Upper lobe of left lung (tissue), 6 donors: ENCODE measurements at regions not wholly inside any gene's neighbourhood (a gene's known extent, or its start where the extent isn't known, plus 50 kb on each side); places are given as distances from the start of the nearest gene placed in this dataset.

Experiments used
- ATAC-seq, 2 donors: fragments of 200-7000 bp; cut with Tn5 transposase; one replicate each; pipeline ENCODE4 v1.9.1; 2022; ENCODE audit warnings: mild to moderate bottlenecking in 2 of 2, moderate library complexity in 2 of 2; ENCODE audit not compliant: low FRiP score in 2 of 2
- DNase-seq, 2 donors: peaks; one replicate each; pipeline ENCODE4 v3.0.0-alpha.2; 2019 to 2020
- H3K27ac ChIP-seq, 4 donors: fragments of 200-600 bp; sonication (generic); one replicate each; pipeline ENCODE4 v1.5.1; 2016 to 2019
- H3K27me3 ChIP-seq, 4 donors: fragments of 200-600 bp; sonication (generic); one replicate each; pipeline ENCODE4 v1.5.1; 2017 to 2019
- H3K36me3 ChIP-seq, 4 donors: fragments of 200-600 bp; sonication (generic); one replicate each; pipeline ENCODE4 v1.5.1; 2016 to 2019
- H3K4me1 ChIP-seq, 4 donors: fragments of 200-600 bp; sonication (generic); one replicate each; pipeline ENCODE4 v1.5.1; 2018 to 2019
- H3K4me3 ChIP-seq, 4 donors: fragments of 200-600 bp; sonication (generic); one replicate each; pipeline ENCODE4 v1.5.1; 2017 to 2019; ENCODE audit warnings: mild to moderate bottlenecking in 2 of 4, moderate library complexity in 1 of 4
- H3K9me3 ChIP-seq, 4 donors: fragments of 200-600 bp; sonication (generic); one replicate each; pipeline ENCODE4 v1.5.1; 2018 to 2019
- EP300 ChIP-seq, 4 donors: sonication (generic); formaldehyde crosslinking; IDR thresholded peaks; one replicate each; pipeline ENCODE4 v1.5.1; 2017; ENCODE audit warnings: antibody characterized with exemption in 4 of 4, control low read depth in 2 of 4
- POLR2A ChIP-seq, 4 donors: fragments of 450-650 bp; IDR thresholded peaks; one replicate each; pipeline ENCODE4 v1.5.1; 2016 to 2017; ENCODE audit warnings: antibody characterized with exemption in 4 of 4, mild to moderate bottlenecking in 2 of 4
- POLR2AphosphoS5 ChIP-seq, 2 donors: sonication (generic); formaldehyde crosslinking; IDR thresholded peaks; one replicate each; pipeline ENCODE4 v1.5.1; 2017; ENCODE audit warnings: antibody characterized with exemption in 2 of 2
- WGBS, 2 donors: methylation state at CpG; one replicate each; pipeline ENCODE4 v1.1.5; 2017 to 2018; 5-methylcytosine and 5-hydroxymethylcytosine counted together
- TF ChIP-seq, protein P1 (sequence below), 6 experiments: fragments of 450-650 bp in 4 of 6; fragments of 200-600 bp in 2 of 6; sonication (generic) in 2 of 6; IDR thresholded peaks; one replicate each; pipeline ENCODE4 v1.5.1; 2016 to 2019; ENCODE audit warnings: antibody characterized with exemption in 6 of 6
- donor health status: DM: no; HTN: no; CAD: no; lungs with moderate emphysema.
- donor health status: DM: no; HTN: yes; CAD: no; lungs with severe emphysema.

DNA sequence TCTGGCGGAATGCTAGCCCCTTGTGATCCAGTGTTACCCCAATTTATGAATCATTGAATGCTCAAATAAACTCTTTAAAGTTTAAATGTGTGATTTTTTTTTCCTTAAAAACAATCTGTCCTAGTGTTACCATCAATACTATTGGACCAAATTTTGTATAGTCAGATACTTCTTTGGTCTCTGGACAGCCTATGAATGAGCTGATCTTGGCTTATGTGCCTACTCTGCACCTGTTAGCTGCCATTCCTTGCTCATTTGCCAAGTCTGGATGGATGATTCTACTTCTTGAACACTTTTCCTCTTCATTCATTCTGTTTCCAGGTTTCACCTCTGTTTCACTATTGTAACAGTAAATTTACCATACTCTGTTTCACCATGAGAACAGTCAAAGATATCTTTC, 226.5 kb upstream of the ZBED5 start:
- 79 to 89% methylated on average over 1 of the region's 1 CpG for WGBS, 2 donors

GRCh38 chr11:11083441-11083840, 225.6 kb upstream of the ZBED5 start:
- no peaks in the 10 kb centered on the region for H3K9me3 ChIP-seq
- TF ChIP-seq, protein P1, sequence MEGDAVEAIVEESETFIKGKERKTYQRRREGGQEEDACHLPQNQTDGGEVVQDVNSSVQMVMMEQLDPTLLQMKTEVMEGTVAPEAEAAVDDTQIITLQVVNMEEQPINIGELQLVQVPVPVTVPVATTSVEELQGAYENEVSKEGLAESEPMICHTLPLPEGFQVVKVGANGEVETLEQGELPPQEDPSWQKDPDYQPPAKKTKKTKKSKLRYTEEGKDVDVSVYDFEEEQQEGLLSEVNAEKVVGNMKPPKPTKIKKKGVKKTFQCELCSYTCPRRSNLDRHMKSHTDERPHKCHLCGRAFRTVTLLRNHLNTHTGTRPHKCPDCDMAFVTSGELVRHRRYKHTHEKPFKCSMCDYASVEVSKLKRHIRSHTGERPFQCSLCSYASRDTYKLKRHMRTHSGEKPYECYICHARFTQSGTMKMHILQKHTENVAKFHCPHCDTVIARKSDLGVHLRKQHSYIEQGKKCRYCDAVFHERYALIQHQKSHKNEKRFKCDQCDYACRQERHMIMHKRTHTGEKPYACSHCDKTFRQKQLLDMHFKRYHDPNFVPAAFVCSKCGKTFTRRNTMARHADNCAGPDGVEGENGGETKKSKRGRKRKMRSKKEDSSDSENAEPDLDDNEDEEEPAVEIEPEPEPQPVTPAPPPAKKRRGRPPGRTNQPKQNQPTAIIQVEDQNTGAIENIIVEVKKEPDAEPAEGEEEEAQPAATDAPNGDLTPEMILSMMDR (IDR thresholded peaks at IDR 0.05) = no peak
- TF ChIP-seq POLR2A (IDR thresholded peaks at IDR 0.05) (no peak), EP300 (IDR thresholded peaks at IDR 0.05) (no peak), POLR2AphosphoS5 (IDR thresholded peaks at IDR 0.05) (no peak)
- 91 to 93% methylated on average over 2 of the region's 2 CpGs for WGBS, 2 donors
- H3K4me3 ChIP-seq = no peak overlapping the region
- DNase-seq (no peak), ATAC-seq (no peak)
- H3K4me1 ChIP-seq = no peaks in the 10 kb centered on the region
- no peak overlapping the region for H3K27ac ChIP-seq
- H3K27me3 ChIP-seq = no peaks in the 10 kb centered on the region
- no peaks in the 10 kb centered on the region for H3K36me3 ChIP-seq

More for the DNA sequence above, 226.5 kb upstream of the ZBED5 start:
- no peak for DNase-seq
- TF ChIP-seq, protein P1 (IDR thresholded peaks at IDR 0.05) = no peak
- TF ChIP-seq POLR2A (IDR thresholded peaks at IDR 0.05) (no peak), EP300 (IDR thresholded peaks at IDR 0.05) (no peak), POLR2AphosphoS5 (IDR thresholded peaks at IDR 0.05) (no peak)
- no peaks in the 10 kb centered on the region for H3K36me3 ChIP-seq
- H3K9me3 ChIP-seq = no peaks in the 10 kb centered on the region
- ATAC-seq = no peak
- no peaks in the 10 kb centered on the region for H3K4me1 ChIP-seq
- H3K4me3 ChIP-seq = no peak overlapping the region
- no peak overlapping the region for H3K27ac ChIP-seq
- no peaks in the 10 kb centered on the region for H3K27me3 ChIP-seq

GRCh38 chr11:11082646-11083045, 224.8 kb upstream of the ZBED5 start:
- no peaks in the 10 kb centered on the region for H3K27me3 ChIP-seq
- TF ChIP-seq, protein P1 (IDR thresholded peaks at IDR 0.05) = no peak
- TF ChIP-seq EP300 (IDR thresholded peaks at IDR 0.05) (no peak), POLR2AphosphoS5 (IDR thresholded peaks at IDR 0.05) (no peak), POLR2A (IDR thresholded peaks at IDR 0.05) (no peak)
- H3K9me3 ChIP-seq = no peaks in the 10 kb centered on the region
- no peak overlapping the region for H3K27ac ChIP-seq
- DNase-seq (no peak), ATAC-seq (no peak)
- H3K4me3 ChIP-seq = no peak overlapping the region
- H3K4me1 ChIP-seq = no peaks in the 10 kb centered on the region
- no peaks in the 10 kb centered on the region for H3K36me3 ChIP-seq

DNA sequence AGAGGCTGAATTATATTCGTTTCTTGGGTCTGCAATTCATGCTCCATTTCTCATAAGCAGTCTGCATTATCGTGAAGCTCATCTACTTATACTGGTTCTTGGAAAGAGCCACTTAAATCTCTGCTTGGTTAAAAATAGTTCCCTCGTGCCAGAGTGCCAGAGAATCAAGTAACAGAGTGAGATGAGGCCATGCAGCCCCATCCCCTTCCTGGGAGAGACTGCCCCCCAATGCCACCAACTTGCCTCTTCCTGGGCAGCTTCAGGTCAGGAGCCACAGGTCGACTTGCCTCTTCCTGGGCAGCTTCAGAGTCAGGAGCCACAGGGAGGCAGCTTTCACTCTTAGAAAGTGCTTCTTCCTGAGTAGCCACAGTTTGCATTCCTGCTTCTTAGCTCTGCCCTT, 223.9 kb upstream of the ZBED5 start:
- TF ChIP-seq, protein P1 (IDR thresholded peaks at IDR 0.05) = no peak
- no peak for TF ChIP-seq POLR2AphosphoS5 (IDR thresholded peaks at IDR 0.05)
- TF ChIP-seq POLR2A (IDR thresholded peaks at IDR 0.05) = no peak
- TF ChIP-seq EP300 (IDR thresholded peaks at IDR 0.05) = no peak
- H3K4me3 ChIP-seq = no peak overlapping the region
- H3K27me3 ChIP-seq = no peaks in the 10 kb centered on the region
- H3K27ac ChIP-seq = no peak overlapping the region
- no peaks in the 10 kb centered on the region for H3K9me3 ChIP-seq
- no peaks in the 10 kb centered on the region for H3K4me1 ChIP-seq
- H3K36me3 ChIP-seq = no peaks in the 10 kb centered on the region
- no peak for DNase-seq
- no peak for ATAC-seq
- 43 to 55% methylated on average over 4 of the region's 4 CpGs for WGBS, 2 donors

- DNase-seq (no peak), ATAC-seq (no peak)
Measured at GRCh38 chr11:11081288-11081687, 223.4 kb upstream of the ZBED5 start.

More at GRCh38 chr11:11081288-11081687, 223.4 kb upstream of the ZBED5 start:
- H3K36me3 ChIP-seq = no peaks in the 10 kb centered on the region
- TF ChIP-seq EP300 (IDR thresholded peaks at IDR 0.05) (no peak), POLR2AphosphoS5 (IDR thresholded peaks at IDR 0.05) (no peak), POLR2A (IDR thresholded peaks at IDR 0.05) (no peak)
- TF ChIP-seq, protein P1 (IDR thresholded peaks at IDR 0.05) = no peak
- H3K27ac ChIP-seq = no peak overlapping the region
- H3K27me3 ChIP-seq = no peaks in the 10 kb centered on the region
- H3K9me3 ChIP-seq = no peaks in the 10 kb centered on the region
- peaks cover 0 to 2% (median under 1%) of the 10 kb centered on the region in 4 donors for H3K4me1 ChIP-seq
- 85 to 86% methylated on average over 4 of the region's 4 CpGs for WGBS, 2 donors
- no peak overlapping the region for H3K4me3 ChIP-seq
